CD4-positive, alpha-beta memory T cell (primary cell): ENCODE measurements at regions not wholly inside any gene's neighbourhood (a gene's known extent, or its start where the extent isn't known, plus 50 kb on each side); places are given as distances from the start of the nearest gene placed in this dataset.

Source experiments
- CTCF ChIA-PET: fragments of 350-600 bp; sonication (Branson Sonifier 250); formaldehyde crosslinking; loops from one replicate; lab custom pipeline; 2021; ENCODE audit warnings: inconsistent platforms; ENCODE audit not compliant: partially characterized antibody; lab: Charles Lee
- POLR2A ChIA-PET: fragments of 350-600 bp; sonication (Branson Sonifier 250); formaldehyde crosslinking; loops from one replicate; lab custom pipeline; 2021; ENCODE audit not compliant: partially characterized antibody; lab: Charles Lee
- DNase-seq, 5 donors: peaks; one replicate each; pipeline versions ENCODE4 v3.0.0 to v3.0.0-alpha.2; 2020 to 2022; ENCODE audit warnings: mixed read lengths in 1 of 5
- H3K27ac ChIP-seq: one replicate; pipeline ENCODE4 v1.7.0; 2013; ENCODE audit warnings: low read depth, low read length
- H3K27me3 ChIP-seq: 2 replicates; pipeline ENCODE4 v1.7.0; 2013; ENCODE audit warnings: mild to moderate bottlenecking, low read length, moderate library complexity; ENCODE audit not compliant: insufficient read depth
- H3K36me3 ChIP-seq: 2 replicates; pipeline ENCODE4 v1.7.0; 2013; ENCODE audit warnings: mild to moderate bottlenecking, low read length, moderate library complexity; ENCODE audit not compliant: insufficient read depth
- H3K4me1 ChIP-seq: 2 replicates; pipeline ENCODE4 v1.7.0; 2013; ENCODE audit warnings: mild to moderate bottlenecking, low read length, moderate library complexity; ENCODE audit not compliant: insufficient read depth
- H3K4me3 ChIP-seq, 2 donors: one replicate each; pipeline ENCODE4 v1.7.0; 2013; ENCODE audit warnings: low read length in 2 of 2, mild to moderate bottlenecking in 1 of 2
- H3K9me3 ChIP-seq, 2 donors: one replicate each; pipeline ENCODE4 v1.7.0; 2013; ENCODE audit warnings: low read length in 2 of 2, control low read depth in 1 of 2; ENCODE audit not compliant: control insufficient read depth in 1 of 2
- H3K27ac Mint-ChIP-seq, 7 donors: one replicate each; pipeline ENCODE4 v1.8.0; 2020 to 2021; ENCODE audit warnings: mixed read lengths in 7 of 7, mild to moderate bottlenecking in 6 of 7, inconsistent platforms in 3 of 7, moderate library complexity in 3 of 7
- H3K27me3 Mint-ChIP-seq, 2 donors: one replicate each; pipeline ENCODE4 v1.8.0; 2020 to 2021; ENCODE audit warnings: mixed read lengths in 2 of 2
- H3K36me3 Mint-ChIP-seq, 2 donors: one replicate each; pipeline ENCODE4 v1.8.0; 2020 to 2021; ENCODE audit warnings: mixed read lengths in 2 of 2, inconsistent platforms in 1 of 2, mild to moderate bottlenecking in 1 of 2
- H3K4me1 Mint-ChIP-seq, 4 donors: one replicate each; pipeline ENCODE4 v1.8.0; 2020 to 2021; ENCODE audit warnings: mixed read lengths in 4 of 4, mild to moderate bottlenecking in 1 of 4
- H3K4me3 Mint-ChIP-seq, 8 donors: one replicate each; pipeline ENCODE4 v1.8.0; 2020 to 2021; ENCODE audit warnings: mixed read lengths in 8 of 8, mild to moderate bottlenecking in 7 of 8, moderate library complexity in 6 of 8, inconsistent platforms in 3 of 8
- H3K9me3 Mint-ChIP-seq, 8 donors: one replicate each; pipeline ENCODE4 v1.8.0; 2020 to 2021; ENCODE audit warnings: mixed read lengths in 8 of 8, mild to moderate bottlenecking in 5 of 8, inconsistent platforms in 3 of 8, moderate library complexity in 1 of 8
- intact Hi-C: fragments of 100-400 bp; cut with micrococcal nuclease; formaldehyde crosslinking; loops from one replicate; pipeline ENCODE4 v1.15.1; 2023

DNA sequence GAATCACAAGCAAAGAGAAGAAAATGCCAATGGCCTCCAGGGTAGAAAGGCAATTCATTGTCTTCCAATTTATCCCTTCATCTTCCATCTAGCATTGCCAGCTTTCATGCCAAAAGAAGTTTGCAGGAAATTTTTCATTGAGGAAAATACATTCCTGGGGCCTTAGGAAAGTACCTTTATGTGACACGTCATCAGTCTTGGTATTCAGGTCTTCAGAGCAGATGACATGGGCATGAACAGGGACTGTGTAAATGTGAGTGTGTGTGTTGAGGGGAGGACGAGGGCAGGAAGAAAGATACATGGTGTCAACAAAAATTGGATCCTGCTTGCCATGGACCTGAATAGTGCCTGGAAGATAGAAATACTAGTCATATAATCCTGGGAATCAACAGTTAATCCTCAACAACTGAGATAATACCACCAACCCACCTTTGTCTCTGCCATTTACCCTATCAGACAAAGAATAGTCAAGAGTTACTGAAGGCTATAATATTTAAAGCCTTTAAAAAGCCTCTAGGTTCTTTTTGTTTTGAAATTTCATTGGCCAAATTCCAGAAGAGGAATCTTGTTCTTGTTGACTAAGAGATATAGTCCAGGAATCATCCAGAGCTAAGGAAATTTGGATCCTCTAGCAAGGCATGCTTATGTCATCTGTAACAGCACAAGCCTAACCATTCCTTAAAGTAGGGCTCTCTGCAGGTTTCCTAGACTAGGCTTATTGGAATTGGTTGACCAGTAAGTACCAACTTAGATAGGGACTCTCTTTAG is 405.8 kb upstream of the SASH1 start:
- Mint-ChIP-seq H3K4me3 (no peak overlapping the region), H3K27me3 (no peaks in the 10 kb centered on the region), H3K27ac (no peak overlapping the region), H3K4me1 (no peaks in the 10 kb centered on the region), H3K9me3 (peaks cover 0 to 8% (median 0%) of the 10 kb centered on the region in 8 donors), H3K36me3 (no peaks in the 10 kb centered on the region)
- H3K9me3 ChIP-seq, result no peaks in the 10 kb centered on the region
- ChIA-PET POLR2A (no interaction called here), CTCF (no interaction called here)
- no peaks in the 10 kb centered on the region for H3K36me3 ChIP-seq
- H3K4me1 ChIP-seq, result no peaks in the 10 kb centered on the region
- H3K27me3 ChIP-seq, result no peaks in the 10 kb centered on the region
- intact Hi-C loops, result no loop called here
- H3K27ac ChIP-seq, result no peak overlapping the region
- H3K4me3 ChIP-seq, result no peak overlapping the region
- DNase-seq, result no peak

DNA sequence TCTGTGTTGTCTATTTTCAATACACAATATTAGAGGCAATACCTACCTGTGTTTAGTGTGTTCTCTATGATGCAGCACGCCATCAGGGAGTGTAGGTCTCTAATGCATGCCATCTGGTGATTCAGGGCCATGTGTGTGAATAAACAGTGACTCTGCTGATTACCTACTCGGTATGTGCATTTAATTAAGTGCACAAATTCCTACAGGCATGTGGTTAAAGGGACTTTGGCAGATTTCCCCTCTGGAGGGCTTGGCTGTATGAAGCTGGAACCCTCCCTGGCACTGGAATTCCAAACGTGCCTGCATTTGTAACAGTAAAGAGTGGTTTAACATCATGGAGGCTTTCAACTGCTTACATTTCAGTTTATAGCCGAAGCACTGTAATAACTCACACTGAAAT is 401.5 kb upstream of the SASH1 start:
- no peak overlapping the region for H3K27ac Mint-ChIP-seq
- H3K27me3 Mint-ChIP-seq, result peaks cover 0 to 2% of the 10 kb centered on the region in 2 donors
- CTCF ChIA-PET, result no interaction called here

DNA sequence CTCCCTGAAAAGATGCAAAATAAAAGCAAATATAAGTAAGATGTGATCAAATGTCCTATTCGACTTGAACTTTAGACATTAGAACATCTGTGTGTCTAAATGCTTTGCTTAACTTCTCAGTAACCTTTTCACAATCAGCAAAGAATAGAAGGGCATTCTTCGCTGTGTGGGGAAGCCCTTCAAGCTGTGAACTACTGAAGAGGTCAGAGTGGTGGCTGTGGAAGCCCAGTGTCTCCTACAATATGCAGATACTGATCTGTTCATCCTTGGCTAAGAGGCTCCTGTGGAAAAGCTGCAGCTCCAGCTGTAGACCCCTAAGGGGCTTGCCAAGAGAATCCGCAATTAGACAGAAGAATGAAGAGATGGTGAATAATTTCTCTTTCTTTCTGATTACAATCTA is 400.3 kb upstream of the SASH1 start:
- Histone ChIP-seq H3K27ac (no peak overlapping the region), H3K27me3 (no peaks in the 10 kb centered on the region), H3K36me3 (no peaks in the 10 kb centered on the region), H3K4me3 (no peak overlapping the region), H3K4me1 (no peaks in the 10 kb centered on the region), H3K9me3 (no peaks in the 10 kb centered on the region)
- Mint-ChIP-seq H3K27ac (no peak overlapping the region), H3K27me3 (peaks cover 0 to 2% of the 10 kb centered on the region in 2 donors), H3K9me3 (peaks cover 1 to 7% (median 4%) of the 10 kb centered on the region in 8 donors), H3K4me3 (no peak overlapping the region), H3K36me3 (no peaks in the 10 kb centered on the region), H3K4me1 (no peaks in the 10 kb centered on the region)
- no peak for DNase-seq
- ChIA-PET CTCF (no interaction called here), POLR2A (no interaction called here)
- intact Hi-C loops, result no loop called here

More for the DNA sequence above, 401.5 kb upstream of the SASH1 start:
- POLR2A ChIA-PET, result no interaction called here
- Mint-ChIP-seq H3K36me3 (no peaks in the 10 kb centered on the region), H3K4me3 (no peak overlapping the region), H3K4me1 (no peaks in the 10 kb centered on the region), H3K9me3 (peaks cover 1 to 7% (median 4%) of the 10 kb centered on the region in 8 donors)
- no peaks in the 10 kb centered on the region for H3K27me3 ChIP-seq
- no peak for DNase-seq
- H3K27ac ChIP-seq, result no peak overlapping the region
- intact Hi-C loops, result no loop called here
- H3K4me3 ChIP-seq, result no peak overlapping the region
- no peaks in the 10 kb centered on the region for H3K9me3 ChIP-seq
- H3K36me3 ChIP-seq, result no peaks in the 10 kb centered on the region
- H3K4me1 ChIP-seq, result no peaks in the 10 kb centered on the region

DNA sequence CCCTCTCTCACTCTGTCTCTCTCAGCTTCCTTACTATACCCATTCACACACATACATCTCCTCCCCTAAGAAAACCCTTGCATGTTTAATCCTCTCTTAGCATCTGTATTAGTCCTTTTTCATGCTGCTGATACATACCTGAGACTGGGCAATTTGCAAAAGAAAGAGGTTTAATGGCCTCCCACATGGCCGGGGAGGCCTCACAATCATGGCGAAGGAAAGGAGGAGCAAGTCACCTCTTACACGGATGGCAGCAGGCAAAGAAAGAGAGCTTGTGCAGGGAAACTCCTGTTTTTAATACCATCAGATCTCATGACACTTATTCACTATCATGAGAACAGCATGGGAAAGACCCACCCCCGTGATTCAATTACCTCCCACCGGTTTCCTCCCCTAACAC is 398.5 kb upstream of the SASH1 start:
- H3K36me3 ChIP-seq, result no peaks in the 10 kb centered on the region
- H3K4me3 ChIP-seq, result no peak overlapping the region
- H3K4me1 ChIP-seq, result no peaks in the 10 kb centered on the region
- DNase-seq, result no peak
- no peaks in the 10 kb centered on the region for H3K27me3 ChIP-seq
- no peaks in the 10 kb centered on the region for H3K36me3 Mint-ChIP-seq
- no peak overlapping the region for H3K4me3 Mint-ChIP-seq
- peaks cover 1 to 7% (median 3%) of the 10 kb centered on the region in 8 donors for H3K9me3 Mint-ChIP-seq
- ChIA-PET POLR2A (no interaction called here), CTCF (no interaction called here)
- no peak overlapping the region for H3K27ac ChIP-seq
- H3K27me3 Mint-ChIP-seq, result peaks cover 2 to 3% of the 10 kb centered on the region in 2 donors
- no peak overlapping the region for H3K27ac Mint-ChIP-seq
- no peaks in the 10 kb centered on the region for H3K9me3 ChIP-seq
- no peaks in the 10 kb centered on the region for H3K4me1 Mint-ChIP-seq
- intact Hi-C loops, result no loop called here

DNA sequence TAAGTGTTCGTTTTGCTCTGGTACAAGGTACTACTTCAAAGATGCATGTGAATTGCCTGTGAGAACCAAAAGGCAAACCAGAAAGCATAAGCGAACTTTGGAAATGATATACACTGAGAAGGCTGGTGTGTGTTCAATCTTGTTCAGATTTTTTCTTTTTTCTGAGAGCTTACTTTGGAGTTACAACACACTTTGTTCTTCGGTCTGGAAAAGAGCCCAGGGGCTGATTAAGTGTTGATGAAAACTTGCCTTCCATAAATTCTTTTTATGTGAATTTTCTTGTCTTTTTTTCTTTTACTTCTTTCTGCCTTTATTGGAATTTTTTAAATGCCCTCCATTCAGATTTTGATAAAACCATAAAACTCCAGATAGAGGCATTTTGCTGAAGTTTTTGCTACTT is 395.1 kb upstream of the SASH1 start:
- ChIA-PET CTCF (no interaction called here), POLR2A (no interaction called here)
- Mint-ChIP-seq H3K4me3 (no peak overlapping the region), H3K27ac (no peak overlapping the region), H3K4me1 (no peaks in the 10 kb centered on the region), H3K9me3 (peaks cover 1 to 5% (median 3%) of the 10 kb centered on the region in 8 donors), H3K27me3 (peaks cover 2 to 3% of the 10 kb centered on the region in 2 donors), H3K36me3 (no peaks in the 10 kb centered on the region)
- Histone ChIP-seq H3K4me3 (no peak overlapping the region), H3K27ac (no peak overlapping the region), H3K9me3 (no peaks in the 10 kb centered on the region), H3K4me1 (no peaks in the 10 kb centered on the region), H3K36me3 (no peaks in the 10 kb centered on the region), H3K27me3 (no peaks in the 10 kb centered on the region)
- DNase-seq, result no peak
- intact Hi-C loops, result no loop called here

DNA sequence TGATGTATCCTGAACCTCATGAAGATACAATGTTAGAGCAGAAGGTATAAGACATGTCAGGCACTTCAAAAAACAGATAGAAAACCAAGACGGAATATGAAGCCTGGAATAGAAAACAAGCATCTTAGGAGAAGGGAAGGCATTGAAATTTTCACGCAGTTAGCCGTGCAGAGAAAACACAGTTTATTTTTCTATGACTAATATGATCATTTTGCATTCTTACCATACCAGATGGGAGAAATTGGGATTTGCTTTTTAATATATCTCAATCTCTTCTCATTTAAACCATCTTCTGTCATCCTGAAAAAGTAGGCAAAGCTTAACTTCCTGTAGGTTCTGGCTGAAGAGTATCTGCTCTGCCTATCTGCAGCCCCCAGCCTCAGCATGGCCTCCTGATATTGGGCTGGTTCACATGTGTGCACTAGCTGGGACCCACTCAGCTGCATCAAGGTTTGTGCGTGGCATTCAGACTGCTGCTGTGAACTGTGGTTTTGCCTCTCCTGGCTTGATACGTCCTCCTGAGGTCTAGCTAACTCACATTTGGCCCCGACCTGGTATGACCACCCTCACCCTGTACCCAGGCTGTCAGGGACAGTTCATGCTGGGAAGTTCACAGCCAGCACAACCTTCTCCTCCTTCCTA is 392.5 kb upstream of the SASH1 start:
- ChIA-PET CTCF (no interaction called here), POLR2A (no interaction called here)
- DNase-seq, result no peak
- Histone ChIP-seq H3K27ac (no peak overlapping the region), H3K36me3 (no peaks in the 10 kb centered on the region), H3K9me3 (no peaks in the 10 kb centered on the region), H3K4me3 (no peak overlapping the region), H3K27me3 (no peaks in the 10 kb centered on the region), H3K4me1 (no peaks in the 10 kb centered on the region)
- Mint-ChIP-seq H3K9me3 (peaks cover 0 to 8% (median 0%) of the 10 kb centered on the region in 8 donors), H3K27ac (no peak overlapping the region), H3K4me1 (no peaks in the 10 kb centered on the region), H3K36me3 (no peaks in the 10 kb centered on the region), H3K4me3 (no peak overlapping the region), H3K27me3 (peaks cover 0 to 3% of the 10 kb centered on the region in 2 donors)
- intact Hi-C loops, result no loop called here

DNA sequence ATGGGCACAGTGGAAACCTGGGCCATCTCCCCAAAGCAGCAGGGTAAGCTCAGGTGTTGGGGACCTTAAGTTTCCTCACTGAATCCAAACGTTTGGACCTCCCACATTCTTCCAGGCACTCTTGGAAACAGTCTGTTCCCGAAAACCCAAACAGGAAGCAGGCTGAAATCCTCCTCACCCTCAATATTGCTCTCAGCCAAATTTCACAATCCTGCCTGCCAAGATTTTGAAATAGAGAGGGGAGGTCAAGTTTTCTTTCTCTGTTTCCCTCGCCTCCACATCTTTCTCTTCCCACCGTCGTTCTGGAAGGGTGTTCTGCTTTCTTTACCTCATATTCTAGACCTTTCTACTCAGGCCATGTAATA is 392.0 kb upstream of the SASH1 start:
- no peak overlapping the region for H3K27ac ChIP-seq
- H3K9me3 ChIP-seq, result no peaks in the 10 kb centered on the region
- no peaks in the 10 kb centered on the region for H3K36me3 ChIP-seq
- no peaks in the 10 kb centered on the region for H3K4me1 ChIP-seq
- no peak for DNase-seq
- intact Hi-C loops, result no loop called here
- H3K9me3 Mint-ChIP-seq, result peaks cover 0 to 4% (median 0%) of the 10 kb centered on the region in 8 donors
- H3K27me3 ChIP-seq, result no peaks in the 10 kb centered on the region
- no peak overlapping the region for H3K4me3 ChIP-seq
- no peaks in the 10 kb centered on the region for H3K4me1 Mint-ChIP-seq
- peaks cover 0 to 3% of the 10 kb centered on the region in 2 donors for H3K27me3 Mint-ChIP-seq
- H3K4me3 Mint-ChIP-seq, result no peak overlapping the region
- ChIA-PET CTCF (no interaction called here), POLR2A (no interaction called here)
- H3K27ac Mint-ChIP-seq, result no peak overlapping the region
- no peaks in the 10 kb centered on the region for H3K36me3 Mint-ChIP-seq
